DOHH2 (cell line): ENCODE measurements at regions not wholly inside any gene's neighbourhood (a gene's known extent, or its start where the extent isn't known, plus 50 kb on each side); places are given as distances from the start of the nearest gene placed in this dataset.

ENCODE experiments used
- H3F3A ChIP-seq: fragments of 200-600 bp; sonication (generic), shearing (Covaris generic); 2 replicates; pipeline ENCODE4 v1.6.0; 2016; ENCODE audit warnings: antibody characterized with exemption, mild to moderate bottlenecking; ENCODE audit not compliant: control insufficient read depth, insufficient read depth
- H3K27ac ChIP-seq: fragments of 200-600 bp; sonication (generic); 2 replicates; pipeline ENCODE4 v1.5.1; 2014; ENCODE audit warnings: low read depth, mild to moderate bottlenecking, low read length, moderate library complexity
- H3K27me3 ChIP-seq: fragments of 200-600 bp; sonication (generic); 2 replicates; pipeline ENCODE4 v1.6.1; 2014; ENCODE audit warnings: mild to moderate bottlenecking, low read length, mixed read lengths; ENCODE audit not compliant: control insufficient read depth
- H3K36me3 ChIP-seq: fragments of 200-600 bp; sonication (generic); 2 replicates; pipeline ENCODE4 v1.6.1; 2014; ENCODE audit warnings: mild to moderate bottlenecking, low read length, moderate library complexity, mixed read lengths; ENCODE audit not compliant: control insufficient read depth
- H3K4me1 ChIP-seq: fragments of 200-600 bp; sonication (generic); 2 replicates; pipeline ENCODE4 v1.6.1; 2014; ENCODE audit warnings: mild to moderate bottlenecking, low read length, mixed read lengths; ENCODE audit not compliant: control insufficient read depth
- H3K4me2 ChIP-seq: fragments of 200-600 bp; sonication (generic); 2 replicates; pipeline ENCODE4 v1.6.0; 2014; ENCODE audit warnings: mild to moderate bottlenecking, low read length, moderate library complexity
- H3K4me3 ChIP-seq: fragments of 200-600 bp; sonication (generic); 2 replicates; pipeline ENCODE4 v1.5.1; 2014; ENCODE audit warnings: mild to moderate bottlenecking, low read length, mixed read lengths
- H3K79me2 ChIP-seq: fragments of 200-600 bp; sonication (generic); 2 replicates; pipeline ENCODE4 v1.6.1; 2014; ENCODE audit warnings: mild to moderate bottlenecking, low read length, mixed read lengths; ENCODE audit not compliant: control insufficient read depth
- H3K9me2 ChIP-seq: fragments of 200-600 bp; sonication (generic); replicated peaks from 2 replicates; pipeline ENCODE4 v1.6.1; 2014; ENCODE audit warnings: mild to moderate bottlenecking, low read length, mixed read lengths; ENCODE audit not compliant: control insufficient read depth
- H3K9me3 ChIP-seq: fragments of 200-600 bp; sonication (generic); 2 replicates; pipeline ENCODE4 v1.6.1; 2014; ENCODE audit warnings: antibody characterized with exemption, low read length, mixed read lengths; ENCODE audit not compliant: control insufficient read depth, insufficient read depth
- H4K20me1 ChIP-seq: fragments of 200-600 bp; sonication (generic); 2 replicates; pipeline ENCODE4 v1.6.0; 2014; ENCODE audit warnings: low read depth, mild to moderate bottlenecking, antibody characterized with exemption, low read length, moderate library complexity; ENCODE audit not compliant: control insufficient read depth, insufficient read depth
- CTCF ChIP-seq: fragments of 200-600 bp; sonication (generic); IDR thresholded peaks from one replicate; pipeline ENCODE4 v1.5.1; 2014; ENCODE audit warnings: antibody characterized with exemption, mild to moderate bottlenecking, low read depth, low read length; ENCODE audit not compliant: poor library complexity, severe bottlenecking
- EZH2phosphoT487 ChIP-seq: fragments of 200-600 bp; sonication (generic); IDR thresholded peaks from 2 replicates; pipeline ENCODE4 v1.6.1; 2017; ENCODE audit warnings: borderline replicate concordance, mild to moderate bottlenecking, antibody characterized with exemption, low read length, moderate library complexity, mixed read lengths

GRCh38 chr2:239884875-239885274, 140.3 kb downstream of the NDUFA10 start:
- Histone ChIP-seq H3K9me2 (no peaks in the 10 kb centered on the region), H3K79me2 (no peaks in the 10 kb centered on the region), H3K27me3 (peaks cover 5% of the 10 kb centered on the region)

GRCh38 chr2:239884051-239884405, 141.1 kb downstream of the NDUFA10 start:
- no peak overlapping the region for H3K27ac ChIP-seq
- peaks cover 5% of the 10 kb centered on the region for H3K27me3 ChIP-seq
- TF ChIP-seq CTCF (no peak), EZH2phosphoT487 (no peak)
- H3K4me3 ChIP-seq, result no peak overlapping the region
- no peaks in the 10 kb centered on the region for H3K36me3 ChIP-seq
- H3K79me2 ChIP-seq, result no peaks in the 10 kb centered on the region
- no peak overlapping the region for H3K4me2 ChIP-seq
- H3K4me1 ChIP-seq, result no peaks in the 10 kb centered on the region
- H3F3A ChIP-seq, result no peaks in the 10 kb centered on the region
- H3K9me2 ChIP-seq, result no peaks in the 10 kb centered on the region
- no peaks in the 10 kb centered on the region for H4K20me1 ChIP-seq
- H3K9me3 ChIP-seq, result peaks cover 10% of the 10 kb centered on the region

More at GRCh38 chr2:239884875-239885274, 140.3 kb downstream of the NDUFA10 start:
- no peaks in the 10 kb centered on the region for H3F3A ChIP-seq
- H3K27ac ChIP-seq, result no peak overlapping the region
- TF ChIP-seq CTCF, result no peak
- TF ChIP-seq EZH2phosphoT487, result no peak
- H3K4me1 ChIP-seq, result no peaks in the 10 kb centered on the region
- H3K36me3 ChIP-seq, result no peaks in the 10 kb centered on the region
- H3K4me3 ChIP-seq, result no peak overlapping the region
- H3K9me3 ChIP-seq, result peaks cover 10% of the 10 kb centered on the region
- H3K4me2 ChIP-seq, result no peak overlapping the region
- H4K20me1 ChIP-seq, result no peaks in the 10 kb centered on the region

- TF ChIP-seq CTCF, result no peak
- no peak for TF ChIP-seq EZH2phosphoT487
- no peaks in the 10 kb centered on the region for H3K79me2 ChIP-seq
- H3K27ac ChIP-seq, result no peak overlapping the region
- no peaks in the 10 kb centered on the region for H3K9me2 ChIP-seq
- no peaks in the 10 kb centered on the region for H3K36me3 ChIP-seq
- H4K20me1 ChIP-seq, result no peaks in the 10 kb centered on the region
- H3K9me3 ChIP-seq, result peaks cover 10% of the 10 kb centered on the region
- H3K27me3 ChIP-seq, result peaks cover 5% of the 10 kb centered on the region
- H3K4me3 ChIP-seq, result no peak overlapping the region
- peaks cover 3% of the 10 kb centered on the region for H3K4me1 ChIP-seq
- H3K4me2 ChIP-seq, result no peak overlapping the region
- H3F3A ChIP-seq, result no peaks in the 10 kb centered on the region
Measured at GRCh38 chr2:239883326-239884050, 141.7 kb downstream of the NDUFA10 start.
